NCI-H2107 (cell line): ENCODE measurements at regions not wholly inside any gene's neighbourhood (a gene's known extent, or its start where the extent isn't known, plus 50 kb on each side); places are given as distances from the start of the nearest gene placed in this dataset.

ENCODE experiments used
- DNase-seq: peaks from one replicate; lab custom pipeline; 2025; lab: John Stamatoyannopoulos, UW

DNA sequence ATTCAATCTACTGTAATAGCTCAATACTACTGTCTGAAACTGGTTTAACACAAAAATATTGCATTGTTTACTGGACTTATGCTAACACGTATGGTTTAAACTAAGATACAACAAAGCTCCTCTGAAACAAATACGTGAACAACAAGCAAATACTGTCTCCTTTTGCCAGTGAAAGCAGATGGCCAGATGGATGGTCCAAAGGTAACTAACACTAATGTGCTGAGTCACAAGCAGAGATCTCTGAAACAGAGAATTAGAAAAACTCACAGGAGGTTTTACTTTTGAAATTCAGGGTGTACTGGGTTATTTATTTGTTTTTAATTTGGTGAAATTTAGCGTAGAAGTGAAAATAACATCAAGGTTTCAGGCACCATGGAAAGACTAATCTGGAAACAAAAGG lies 124.3 kb upstream of the SOX4 start:
- no peak for DNase-seq

DNA sequence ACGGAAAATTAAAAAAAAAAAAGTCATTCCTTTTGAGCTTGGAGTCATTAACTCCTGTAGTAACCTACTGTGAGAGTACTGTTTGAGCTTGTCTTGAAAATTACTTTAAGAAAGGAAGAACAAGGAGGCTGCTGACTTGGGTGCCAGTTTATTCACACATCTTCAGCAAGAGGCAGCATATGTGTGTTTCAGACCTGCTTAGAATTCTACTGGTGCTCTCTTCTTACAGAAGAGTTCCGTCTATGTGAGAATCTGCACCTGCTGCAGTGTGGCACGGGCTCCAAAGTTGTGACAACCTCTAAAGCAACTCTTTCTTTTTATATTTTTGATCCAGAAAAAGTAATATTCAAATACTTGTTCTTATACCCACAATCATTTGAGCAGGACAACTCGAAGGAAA lies 117.4 kb upstream of the SOX4 start:
- DNase-seq, result no peak

DNA sequence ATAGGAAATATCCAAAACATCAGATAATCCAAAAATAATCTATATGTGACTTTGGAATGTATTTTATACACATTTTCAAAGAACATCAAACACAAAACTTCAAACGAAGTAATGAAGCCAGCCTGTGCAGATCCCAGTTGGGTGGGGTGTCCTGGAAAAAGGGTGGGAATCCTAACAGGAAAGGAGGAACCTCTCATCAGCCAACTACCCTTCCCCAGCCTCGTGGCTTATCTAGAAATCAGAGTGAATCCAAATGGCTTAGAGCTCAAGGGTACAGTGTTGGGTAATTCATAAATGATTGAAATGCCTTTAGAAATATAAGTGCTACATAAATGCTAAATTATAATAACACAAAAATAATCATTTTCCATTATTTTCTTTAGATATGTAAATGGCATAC lies 115.1 kb upstream of the SOX4 start:
- no peak for DNase-seq

DNA sequence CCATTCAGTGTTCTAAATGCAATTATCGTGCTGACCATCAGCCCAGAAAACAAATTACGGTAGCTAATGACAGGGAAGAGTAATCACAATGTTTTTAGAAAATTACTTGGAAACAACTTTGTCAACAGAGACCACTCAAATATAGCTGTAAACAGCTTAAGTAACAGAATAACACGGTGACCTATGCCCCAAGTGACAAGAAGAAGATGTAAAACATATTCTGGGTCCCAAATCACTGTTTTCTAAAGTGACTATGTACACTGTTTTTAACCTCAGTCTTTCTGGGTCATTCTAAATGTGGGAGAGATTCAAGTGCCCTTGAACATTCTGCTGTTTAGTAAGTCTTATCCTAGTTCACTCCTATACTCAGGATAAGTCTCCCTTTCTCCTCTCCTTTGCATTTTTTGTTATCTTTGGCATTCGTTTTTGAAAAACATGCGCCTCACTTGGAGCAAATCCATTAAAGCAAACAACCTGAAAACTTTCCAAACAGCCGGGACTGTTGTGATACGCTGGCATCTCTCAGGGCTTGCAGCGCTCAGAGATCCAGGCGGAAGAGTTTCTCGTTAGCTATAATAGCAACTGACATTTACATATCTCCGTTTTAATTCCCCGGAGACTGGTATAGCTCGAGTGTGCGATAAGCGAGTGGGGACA lies 114.5 kb upstream of the SOX4 start:
- no peak for DNase-seq

DNA sequence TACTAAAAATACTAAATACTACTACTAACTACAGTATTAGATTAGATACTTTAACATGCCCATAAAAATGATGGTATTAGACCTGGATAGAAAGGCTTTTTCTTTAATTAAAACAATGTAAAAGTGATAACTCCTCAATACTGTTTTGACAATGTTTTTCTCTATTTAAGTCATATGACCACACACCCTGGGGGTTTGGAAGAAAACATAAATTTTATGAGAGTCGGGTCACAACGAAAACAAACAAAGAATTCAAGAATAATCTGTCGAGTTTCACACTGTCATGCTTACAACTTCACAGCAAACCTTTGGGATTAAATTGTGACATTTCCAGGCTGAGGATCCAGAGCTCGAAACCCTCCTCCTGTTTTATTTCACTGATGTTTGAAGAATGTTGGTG lies 107.4 kb upstream of the SOX4 start:
- no peak for DNase-seq

DNA sequence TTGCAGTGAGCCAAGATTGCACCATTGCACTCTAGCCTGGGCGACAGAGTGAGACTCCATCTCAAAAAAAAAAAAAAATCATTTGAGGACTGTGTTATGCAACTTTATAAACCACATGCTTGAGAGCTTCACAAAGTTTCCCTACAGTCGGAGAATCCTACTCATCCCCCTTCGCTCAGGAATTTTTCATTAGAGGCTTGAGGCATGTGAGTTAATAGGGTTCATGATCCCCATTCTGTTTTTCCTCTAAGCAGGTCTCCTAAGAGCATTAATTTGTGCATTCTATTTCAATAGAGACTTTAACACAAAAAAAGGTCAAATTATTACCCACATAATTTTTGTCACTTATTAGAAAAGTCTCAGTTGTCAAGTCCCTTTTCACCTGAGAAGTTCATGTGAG lies 103.7 kb upstream of the SOX4 start:
- DNase-seq, result no peak

DNA sequence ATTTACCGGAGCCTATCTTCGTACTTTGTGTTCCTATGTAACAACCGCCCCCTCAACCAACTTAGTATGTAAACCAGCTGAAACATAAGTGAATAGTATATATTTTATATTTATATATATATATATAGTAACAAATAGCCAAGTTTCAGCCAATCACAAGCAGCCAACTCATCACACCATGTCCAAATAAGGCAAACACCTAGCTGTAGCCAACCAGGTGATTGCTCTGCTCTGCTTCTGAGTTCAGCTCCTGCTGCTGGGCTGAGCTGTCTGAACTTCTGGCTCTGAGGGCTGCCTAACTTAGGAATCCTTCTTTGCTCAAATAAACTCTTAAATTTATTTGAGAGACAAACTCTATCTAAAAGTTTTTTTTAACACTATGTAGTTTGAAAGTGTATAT lies 101.6 kb upstream of the SOX4 start:
- no peak for DNase-seq

DNA sequence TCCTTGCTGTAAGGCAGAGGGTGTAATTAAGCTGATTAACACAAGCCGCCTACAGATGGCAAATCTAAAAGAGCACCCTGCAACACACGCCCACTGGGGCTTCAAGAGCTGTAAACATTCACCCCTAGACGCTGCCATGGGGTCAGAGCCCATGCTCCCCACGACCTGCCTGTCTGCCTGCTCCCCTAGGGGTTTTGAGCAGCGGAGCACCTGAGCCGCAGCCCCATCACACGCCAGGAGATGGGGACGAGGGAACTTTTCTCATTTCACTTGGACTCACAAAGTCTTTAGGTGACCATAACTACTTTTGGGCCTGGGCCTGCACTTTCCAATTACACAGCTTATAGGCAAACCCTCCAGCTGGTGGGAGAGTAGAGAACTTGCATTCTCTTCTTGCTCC lies 99.0 kb upstream of the SOX4 start:
- no peak for DNase-seq

DNA sequence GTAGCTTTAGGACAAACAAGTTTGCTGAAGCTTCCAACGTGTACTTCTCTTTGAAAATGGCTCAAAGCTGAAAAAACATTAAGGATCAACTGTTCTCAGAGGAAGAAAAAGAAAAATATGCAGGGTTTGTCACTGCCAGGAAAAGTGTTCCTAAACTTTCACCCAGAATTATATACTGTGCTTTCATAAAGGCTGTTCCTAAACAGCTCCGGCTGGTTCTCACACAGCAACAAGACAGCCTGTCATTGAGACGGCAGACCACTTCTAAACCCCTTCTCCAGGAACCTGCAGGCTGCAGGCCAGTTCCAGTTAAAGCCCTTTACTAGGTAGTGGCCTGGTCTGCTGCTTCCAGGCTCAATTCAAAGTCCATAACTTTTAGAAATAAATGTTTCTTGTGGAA lies 97.4 kb upstream of the SOX4 start:
- DNase-seq, result no peak

DNA sequence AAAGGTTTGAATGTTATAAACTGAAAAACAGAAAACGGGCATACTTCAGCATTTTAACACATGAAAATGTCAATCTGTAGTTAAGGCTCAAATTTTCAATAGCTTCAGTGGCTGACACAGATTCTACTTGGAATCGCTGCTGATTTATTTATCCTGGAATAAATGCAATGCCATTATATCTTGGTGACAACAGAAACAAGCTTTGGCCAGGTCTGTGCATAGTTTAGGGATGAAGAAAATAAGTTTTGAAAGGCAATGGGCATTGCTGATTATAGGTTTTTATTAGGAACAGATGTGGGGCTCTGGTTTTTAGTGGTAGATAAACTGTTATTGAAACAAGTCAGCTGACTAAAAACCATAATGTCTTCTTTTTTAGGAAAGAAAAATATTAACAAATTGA lies 96.8 kb upstream of the SOX4 start:
- DNase-seq, result no peak

DNA sequence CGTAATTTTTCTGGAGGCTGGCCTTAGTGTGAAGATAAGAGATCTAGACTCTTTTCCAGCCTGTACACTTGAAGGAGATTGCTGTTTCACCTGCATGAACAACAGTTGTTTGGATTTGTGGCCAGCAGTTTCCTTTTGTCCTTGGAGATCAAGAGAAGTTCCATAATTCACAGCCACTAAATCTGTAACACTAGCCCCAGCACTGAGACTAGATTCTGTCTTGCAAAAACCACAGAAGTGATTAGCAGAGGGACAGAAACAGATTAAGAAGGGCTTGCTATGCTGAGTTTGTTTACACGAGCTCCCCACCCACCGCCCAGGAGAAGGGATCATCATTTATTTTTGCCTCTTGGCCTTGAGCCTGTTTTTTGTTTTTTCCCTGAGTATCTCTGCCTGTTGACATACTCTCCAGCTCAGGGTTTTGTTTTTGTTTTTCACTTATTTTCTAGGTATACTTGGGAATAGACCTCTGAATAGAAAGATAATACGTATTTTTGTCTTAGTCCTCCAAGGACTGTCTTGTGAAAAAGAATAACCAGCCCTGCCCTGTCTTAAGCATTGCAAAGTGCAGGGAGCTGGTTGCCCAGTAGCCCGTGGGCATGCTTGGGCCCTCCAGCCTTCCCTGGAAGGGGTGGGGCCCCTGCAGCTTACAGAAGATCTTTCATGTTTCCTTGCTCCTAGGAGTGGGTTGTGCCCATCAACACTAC lies 93.1 kb upstream of the SOX4 start:
- no peak for DNase-seq

DNA sequence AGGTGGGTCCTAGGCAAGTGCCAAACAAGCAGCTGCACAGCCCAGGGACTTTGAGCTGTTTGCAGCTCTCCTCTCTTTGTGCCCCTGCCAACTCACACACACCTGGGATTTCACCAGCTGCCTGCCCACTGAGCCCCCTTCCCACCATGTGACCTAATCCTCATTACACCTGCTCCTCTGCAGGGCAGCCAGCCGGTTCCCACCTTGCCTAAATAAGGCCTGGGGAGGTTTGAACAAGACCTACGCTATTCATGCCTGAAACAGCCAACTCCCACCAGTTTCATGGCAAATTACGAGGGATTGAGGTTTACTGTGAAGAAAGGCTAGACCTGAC lies 92.6 kb upstream of the SOX4 start:
- peak; percentile 62 for DNase-seq

DNA sequence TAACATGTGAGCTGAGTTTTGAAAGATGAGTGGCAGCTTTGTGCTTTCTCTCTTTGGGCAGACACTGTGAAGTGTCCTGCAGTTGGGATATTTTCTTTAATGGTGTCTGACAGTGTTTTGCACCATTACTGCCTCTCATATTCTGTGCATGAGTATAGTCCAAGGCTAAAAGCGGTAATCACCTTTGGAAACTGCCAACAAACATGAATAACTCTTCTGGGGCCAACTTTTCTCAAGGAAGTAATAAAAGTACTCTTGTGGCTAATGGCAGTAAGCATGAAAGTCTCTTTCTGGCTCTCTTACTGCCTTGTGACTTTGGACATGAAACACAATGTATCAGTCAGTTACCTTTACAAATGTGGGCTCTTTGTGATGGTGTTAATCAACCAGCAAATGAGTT lies 91.7 kb upstream of the SOX4 start:
- DNase-seq, result no peak

DNA sequence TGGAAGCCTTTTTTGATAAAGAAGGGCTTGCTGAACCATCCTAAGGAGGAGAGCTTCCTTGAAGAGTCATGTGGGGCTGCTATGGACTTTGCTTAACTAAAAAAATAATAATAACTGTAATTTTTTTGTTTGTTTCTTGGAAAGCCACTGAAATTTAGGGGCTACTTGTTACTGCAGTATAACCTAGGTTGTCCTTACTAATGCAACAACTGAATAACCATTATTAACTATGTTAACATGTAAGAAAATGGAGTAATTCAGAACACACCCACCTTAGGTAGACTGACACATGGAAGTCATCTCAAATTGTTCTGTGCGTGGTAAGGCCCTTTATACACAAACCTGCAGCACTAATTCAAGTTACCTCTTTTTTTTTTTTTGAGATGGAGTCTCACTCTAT lies 90.9 kb upstream of the SOX4 start:
- DNase-seq, result no peak

DNA sequence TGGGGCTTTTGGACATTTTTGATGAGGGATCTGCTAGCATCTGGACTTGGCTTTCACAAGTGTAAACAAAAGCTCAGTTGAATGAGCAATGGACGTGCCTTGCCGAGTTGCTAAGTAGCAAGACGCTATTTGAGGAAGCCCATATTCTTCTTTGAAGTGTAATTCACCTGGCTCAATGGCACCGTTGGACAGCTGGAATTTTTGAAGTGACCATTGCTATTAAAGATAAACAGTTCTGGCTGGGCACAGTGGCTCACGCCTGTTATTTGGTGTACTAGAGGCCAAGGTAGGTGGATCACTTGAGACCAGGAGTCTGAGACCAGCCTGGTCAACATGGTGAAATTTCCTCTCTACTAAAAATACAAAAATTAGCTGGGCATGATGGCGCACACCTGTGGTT lies 88.8 kb upstream of the SOX4 start:
- DNase-seq, result no peak

DNA sequence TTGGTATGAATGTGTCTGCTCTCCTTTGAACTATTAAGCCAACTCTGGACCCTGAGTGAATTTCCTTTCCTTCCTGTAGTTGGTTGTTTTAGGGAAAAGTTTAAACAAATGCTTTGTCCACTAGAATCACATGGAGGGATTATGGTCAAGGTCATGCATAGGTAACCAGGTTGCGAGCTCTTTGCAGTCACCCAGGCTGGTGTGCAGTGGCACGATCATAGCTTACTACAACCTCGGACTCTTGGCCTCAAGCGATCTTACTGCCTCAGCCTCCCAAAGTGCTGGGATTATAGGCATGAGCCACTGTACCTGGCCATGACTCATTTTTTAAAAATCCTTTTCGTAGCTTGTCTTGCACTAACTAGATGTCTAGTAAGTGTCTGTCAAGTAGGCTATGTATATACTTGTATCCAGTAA lies 88.0 kb upstream of the SOX4 start:
- DNase-seq, result no peak

DNA sequence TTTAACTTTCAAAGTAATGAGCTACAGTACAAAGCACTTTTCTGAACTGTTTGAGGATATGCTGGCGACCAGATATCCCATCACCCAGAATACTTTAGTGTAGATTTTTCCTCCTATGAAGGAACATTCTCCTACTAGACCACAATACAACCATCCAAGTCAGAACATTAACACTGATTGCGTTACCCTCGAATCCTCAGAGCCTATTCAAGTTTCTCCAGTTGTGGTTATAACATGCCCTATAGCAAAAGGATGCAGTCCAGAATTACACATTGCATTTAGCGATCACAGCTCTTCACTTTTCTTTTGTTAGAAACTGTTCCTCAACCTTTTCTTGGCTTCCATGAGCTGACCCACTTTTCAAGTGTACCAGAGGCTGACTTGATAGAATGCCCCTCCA lies 87.4 kb upstream of the SOX4 start:
- DNase-seq, result no peak

DNA sequence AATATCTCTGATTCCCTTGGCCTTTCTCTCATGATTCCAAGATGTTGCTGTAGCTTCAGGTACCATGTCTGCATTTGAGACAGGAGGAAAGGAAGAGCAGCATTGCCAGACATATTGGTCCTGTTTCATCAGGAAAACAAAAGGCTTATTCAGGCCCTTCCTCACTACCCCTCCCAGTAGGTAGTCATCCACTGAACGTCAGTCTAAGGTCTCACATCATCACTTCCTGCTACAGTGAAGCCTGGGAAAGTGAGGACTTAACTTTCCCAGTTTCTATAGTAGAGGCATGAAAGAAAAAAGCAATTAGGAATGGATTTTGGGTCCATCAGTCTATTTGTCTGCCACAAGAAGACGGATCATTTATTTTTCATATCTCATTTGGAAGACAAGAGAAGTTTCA lies 85.7 kb upstream of the SOX4 start:
- DNase-seq, result no peak

DNA sequence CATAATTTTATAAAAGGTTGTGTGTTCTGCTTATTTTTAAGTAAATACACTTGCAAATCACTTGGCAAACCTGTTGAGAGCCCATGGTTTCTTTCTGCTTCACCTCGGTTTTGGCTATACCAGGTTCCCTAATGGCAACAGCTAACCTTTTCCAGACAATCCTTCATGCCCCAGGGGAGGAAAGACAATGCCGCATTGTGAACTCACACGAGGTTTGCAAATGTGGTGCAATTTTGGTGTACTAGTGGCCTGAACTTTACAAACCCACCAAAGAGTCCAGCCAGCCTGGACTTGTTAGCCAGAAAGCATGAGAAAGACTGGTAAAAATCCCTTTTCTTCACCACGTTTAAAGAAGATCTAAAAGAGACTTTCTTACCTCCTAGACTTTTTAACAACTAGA lies 84.8 kb upstream of the SOX4 start:
- DNase-seq, result no peak

DNA sequence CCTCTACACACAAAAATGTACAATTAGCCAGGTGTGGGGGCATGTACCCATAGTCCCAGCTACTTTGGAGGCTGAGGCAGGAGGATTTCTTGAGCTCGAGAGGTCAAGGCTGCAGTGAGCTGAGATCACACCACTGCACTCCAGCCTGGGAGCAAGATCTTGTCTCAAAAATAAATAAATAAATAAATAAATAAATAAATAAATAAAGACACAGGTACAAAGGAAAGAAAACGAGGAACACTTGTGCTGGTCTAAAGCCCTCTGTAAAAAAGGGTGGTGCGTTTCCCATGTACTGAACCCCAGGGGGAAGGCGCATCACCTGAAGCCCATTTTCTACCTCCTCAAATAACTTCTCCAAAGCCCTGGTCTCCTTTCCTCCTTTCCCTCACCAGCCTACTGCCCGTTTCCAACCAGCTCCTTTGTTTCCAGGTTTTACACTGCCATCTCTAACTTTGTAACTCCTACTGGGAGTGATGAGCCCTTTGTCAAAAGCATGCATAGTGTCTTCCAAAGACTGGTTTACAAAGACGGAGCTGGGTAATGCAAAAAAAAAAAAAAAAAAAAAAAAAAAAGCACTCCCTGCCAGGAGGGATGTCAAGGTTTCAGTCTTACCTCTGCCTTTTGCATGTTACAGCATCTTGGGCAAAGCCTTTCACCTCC lies 81.5 kb upstream of the SOX4 start:
- DNase-seq, result no peak

DNA sequence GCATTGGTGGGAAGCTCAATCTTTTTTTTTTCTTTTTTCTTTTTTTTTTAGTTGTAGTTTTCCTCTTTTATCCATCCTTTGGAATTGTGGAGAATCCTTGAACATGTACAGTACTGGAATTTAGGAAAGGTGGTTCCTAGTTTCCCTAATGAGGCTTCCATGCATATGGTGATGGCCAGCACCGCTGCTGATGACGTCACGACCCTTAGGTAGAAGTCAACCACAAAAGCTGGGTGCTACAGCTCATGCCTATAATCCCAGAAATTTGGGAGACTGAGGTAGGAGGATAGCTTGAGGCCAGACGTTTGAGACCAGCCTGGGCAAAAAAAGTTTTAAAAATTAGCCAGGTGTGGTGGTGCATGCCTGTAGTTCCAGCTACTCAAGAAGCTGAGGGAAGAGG lies 79.3 kb upstream of the SOX4 start:
- DNase-seq, result no peak

DNA sequence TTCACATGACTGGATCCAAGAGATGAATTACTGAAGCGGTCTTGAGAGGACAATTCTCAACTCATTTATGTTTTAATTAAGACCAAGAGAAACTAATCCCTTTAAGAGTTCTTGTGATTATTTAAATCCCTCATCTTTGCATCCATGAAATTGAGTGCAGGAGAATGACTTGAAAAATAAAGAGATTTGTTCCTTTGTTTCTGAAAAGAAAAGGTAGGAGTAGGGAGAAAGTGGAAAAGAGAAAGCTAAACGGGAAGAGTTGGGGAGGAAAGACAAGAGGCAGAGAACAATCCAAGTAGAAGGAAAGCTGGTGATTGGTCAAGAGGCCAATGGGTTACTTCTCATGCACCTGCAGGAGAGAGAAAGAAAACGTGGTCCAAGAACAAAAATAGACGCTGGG lies 75.2 kb upstream of the SOX4 start:
- DNase-seq, result no peak

DNA sequence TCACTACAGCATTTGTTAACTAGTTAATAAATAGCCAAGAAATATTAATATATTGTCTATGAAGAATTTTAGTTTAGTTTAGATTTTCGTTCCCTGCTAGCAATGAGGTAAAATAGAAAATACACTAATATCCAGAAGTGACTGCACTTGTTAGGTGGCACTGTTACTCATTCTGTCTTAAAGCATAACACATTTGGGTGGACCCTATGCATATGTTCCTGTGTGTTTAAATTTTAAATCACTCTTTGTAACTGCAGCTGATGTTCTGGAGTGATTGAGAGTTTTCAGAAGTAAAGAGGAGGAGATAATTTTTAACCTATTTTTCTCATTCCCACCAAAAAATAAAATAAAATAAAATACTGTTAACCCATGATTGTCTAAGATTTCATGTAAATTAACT lies 73.9 kb upstream of the SOX4 start:
- no peak for DNase-seq

DNA sequence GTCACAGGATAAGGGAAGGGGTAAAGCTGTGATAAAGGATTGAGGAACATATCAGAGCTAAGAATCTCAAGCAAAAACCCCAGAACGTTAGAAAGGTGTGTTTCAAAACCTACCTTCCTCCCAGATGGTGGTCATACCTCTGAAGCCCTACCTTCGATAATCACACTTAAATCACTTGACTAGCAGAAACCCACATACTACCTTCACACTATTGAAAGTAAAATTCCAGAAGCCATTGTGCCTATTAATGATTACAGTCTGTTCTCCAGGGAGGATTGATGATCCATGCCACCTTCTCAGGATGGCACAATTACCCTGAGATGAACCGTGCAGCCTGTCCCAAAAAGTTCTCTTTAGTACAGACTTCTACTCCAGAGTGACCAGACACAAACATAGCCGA lies 72.3 kb upstream of the SOX4 start:
- DNase-seq, result no peak
